Duodenal mucosa (tissue), 2 donors: ENCODE measurements at regions not wholly inside any gene's neighbourhood (a gene's known extent, or its start where the extent isn't known, plus 50 kb on each side); places are given as distances from the start of the nearest gene placed in this dataset.

ENCODE experiments used
- H3K27ac ChIP-seq: one replicate; pipeline ENCODE4 v1.7.0; 2013; ENCODE audit warnings: low read depth, low read length
- H3K27me3 ChIP-seq, 2 donors: one replicate each; pipeline ENCODE4 v1.7.0; 2013; ENCODE audit warnings: low read length in 2 of 2, control low read depth in 1 of 2; ENCODE audit not compliant: insufficient read depth in 2 of 2, control insufficient read depth in 1 of 2
- H3K36me3 ChIP-seq, 2 donors: one replicate each; pipeline ENCODE4 v1.7.0; 2013; ENCODE audit warnings: low read length in 2 of 2, control low read depth in 1 of 2; ENCODE audit not compliant: insufficient read depth in 2 of 2, control insufficient read depth in 1 of 2
- H3K4me1 ChIP-seq, 2 donors: one replicate each; pipeline ENCODE4 v1.7.0; 2013; ENCODE audit warnings: low read length in 2 of 2, control low read depth in 1 of 2; ENCODE audit not compliant: insufficient read depth in 2 of 2, control insufficient read depth in 1 of 2
- H3K4me3 ChIP-seq, 2 donors: one replicate each; pipeline ENCODE4 v1.7.0; 2013; ENCODE audit warnings: low read length in 2 of 2, low read depth in 1 of 2
- H3K9ac ChIP-seq, 2 donors: one replicate each; pipeline ENCODE4 v1.7.0; 2013; ENCODE audit warnings: low read length in 2 of 2, low read depth in 1 of 2
- H3K9me3 ChIP-seq, 2 donors: one replicate each; pipeline ENCODE4 v1.7.0; 2013; ENCODE audit warnings: low read length in 2 of 2, control low read depth in 1 of 2; ENCODE audit not compliant: control insufficient read depth in 1 of 2

DNA sequence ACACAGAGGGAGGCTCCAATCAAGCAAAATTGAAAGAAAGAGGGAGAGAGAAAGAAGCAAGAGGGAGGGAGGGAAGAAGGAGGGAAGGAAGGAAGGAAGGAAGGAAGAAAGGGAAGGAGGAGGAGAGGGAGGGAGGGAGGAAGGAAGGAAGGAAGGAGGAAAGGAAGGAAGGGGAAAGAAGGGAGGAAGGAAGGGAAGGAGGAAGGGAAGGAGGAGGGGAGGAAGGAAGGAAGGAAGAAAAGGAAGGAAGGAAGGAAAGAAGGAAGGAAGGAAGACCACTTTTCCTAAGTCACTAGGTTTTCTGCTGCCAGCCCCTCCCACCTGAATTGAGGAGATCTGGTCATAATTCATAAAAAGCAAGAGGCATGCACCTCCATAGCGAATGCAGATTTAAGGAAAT is 287.0 kb downstream of the SP3 start:
- H3K9me3 ChIP-seq: peaks cover 0 to 5% of the 10 kb centered on the region in 2 donors
- H3K9ac ChIP-seq: no peak overlapping the region
- H3K4me1 ChIP-seq: peaks cover 0 to 3% of the 10 kb centered on the region in 2 donors
- H3K27ac ChIP-seq: no peak overlapping the region
- H3K4me3 ChIP-seq: no peak overlapping the region
- H3K27me3 ChIP-seq: no peaks in the 10 kb centered on the region
- no peaks in the 10 kb centered on the region for H3K36me3 ChIP-seq

DNA sequence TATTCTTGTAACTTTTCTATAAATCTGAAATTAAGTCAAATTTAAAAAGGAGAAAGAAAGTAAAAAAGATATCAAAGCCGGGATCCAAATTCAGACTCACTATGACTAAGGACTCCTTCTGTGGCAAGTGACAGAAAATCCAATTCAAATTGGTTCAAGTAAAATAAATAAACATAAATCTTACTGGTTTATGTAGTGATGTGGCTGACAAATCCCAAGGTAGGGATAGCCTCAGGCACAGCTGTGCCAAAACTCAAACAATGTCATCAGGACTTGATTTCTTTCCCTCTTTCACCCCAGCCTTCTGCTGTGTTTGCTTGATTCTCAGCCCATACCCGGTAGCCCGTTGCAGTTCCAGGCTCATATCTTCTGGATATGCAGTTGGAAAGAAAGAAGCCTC is 284.6 kb downstream of the SP3 start:
- no peaks in the 10 kb centered on the region for H3K27me3 ChIP-seq
- no peaks in the 10 kb centered on the region for H3K36me3 ChIP-seq
- no peaks in the 10 kb centered on the region for H3K4me1 ChIP-seq
- H3K27ac ChIP-seq: no peak overlapping the region
- peaks cover 0 to 5% of the 10 kb centered on the region in 2 donors for H3K9me3 ChIP-seq
- H3K9ac ChIP-seq: no peak overlapping the region
- H3K4me3 ChIP-seq: no peak overlapping the region

DNA sequence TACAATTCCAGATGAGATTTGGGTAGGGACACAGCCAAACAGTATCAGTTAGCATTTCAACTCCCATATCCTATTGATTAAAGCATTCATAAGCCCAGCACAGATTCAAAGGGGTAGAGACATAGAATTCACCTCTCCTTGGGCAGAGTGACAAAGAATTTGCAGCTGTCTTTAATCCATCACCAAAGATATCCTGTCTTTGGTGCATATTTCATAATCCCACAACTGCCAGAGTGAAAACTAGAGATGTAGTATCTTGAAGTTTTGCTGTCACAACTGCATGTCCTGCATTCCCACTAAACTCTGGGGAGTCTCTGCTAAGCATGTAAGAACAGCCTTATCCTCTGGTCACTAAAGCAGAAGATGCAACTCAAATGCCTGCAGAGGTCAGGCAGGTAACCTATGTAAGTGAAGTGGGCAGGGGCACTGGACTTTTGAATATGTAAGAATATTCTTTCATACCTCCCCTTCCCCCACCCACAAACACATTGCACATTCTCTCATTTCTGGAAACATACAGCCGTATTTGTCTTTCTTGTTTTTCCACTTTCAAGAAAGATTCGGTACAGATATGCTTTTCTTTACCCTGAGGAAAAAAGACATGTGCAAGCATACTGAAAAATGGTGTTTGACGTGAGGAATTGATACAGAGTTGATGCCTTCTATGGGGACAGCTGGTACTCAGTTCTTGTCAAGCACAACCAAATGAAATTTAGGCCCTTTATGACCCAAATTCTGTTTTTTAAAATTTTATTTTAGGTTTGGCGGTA is 283.1 kb downstream of the SP3 start:
- Histone ChIP-seq H3K4me1 (no peaks in the 10 kb centered on the region), H3K4me3 (no peak overlapping the region), H3K27me3 (no peaks in the 10 kb centered on the region), H3K9ac (no peak overlapping the region), H3K36me3 (no peaks in the 10 kb centered on the region), H3K27ac (no peak overlapping the region), H3K9me3 (peaks cover 0 to 5% of the 10 kb centered on the region in 2 donors)

DNA sequence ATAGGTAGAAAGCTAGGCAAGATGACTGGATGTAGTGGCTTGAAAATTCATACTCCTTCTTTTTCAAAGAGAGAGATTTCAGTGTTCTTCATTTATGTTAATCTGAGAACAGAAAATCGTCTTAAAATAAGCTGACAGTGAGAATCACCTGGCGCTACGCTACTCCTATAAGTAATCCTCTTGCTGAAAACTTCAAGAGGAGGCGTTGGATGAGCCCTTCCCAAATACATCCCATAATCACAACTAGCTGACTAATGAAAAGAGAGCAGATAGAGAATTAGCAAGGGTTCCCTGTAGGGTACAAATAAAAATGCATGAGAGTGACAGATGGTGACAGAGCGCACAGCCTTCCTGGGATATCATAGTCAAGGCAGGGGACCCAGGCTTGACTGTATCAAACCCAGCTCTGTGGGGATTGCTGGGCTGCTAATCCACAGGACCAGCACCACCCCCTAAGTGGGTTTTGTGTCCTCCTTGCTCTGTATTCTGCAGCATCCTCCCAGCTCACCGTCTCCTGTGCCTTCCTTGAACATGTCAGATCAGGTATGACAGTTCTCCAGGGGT is 280.2 kb downstream of the SP3 start:
- no peak overlapping the region for H3K4me3 ChIP-seq
- H3K27ac ChIP-seq: no peak overlapping the region
- H3K27me3 ChIP-seq: no peaks in the 10 kb centered on the region
- no peak overlapping the region for H3K9ac ChIP-seq
- no peaks in the 10 kb centered on the region for H3K4me1 ChIP-seq
- H3K9me3 ChIP-seq: peaks cover 0 to 5% of the 10 kb centered on the region in 2 donors
- no peaks in the 10 kb centered on the region for H3K36me3 ChIP-seq

DNA sequence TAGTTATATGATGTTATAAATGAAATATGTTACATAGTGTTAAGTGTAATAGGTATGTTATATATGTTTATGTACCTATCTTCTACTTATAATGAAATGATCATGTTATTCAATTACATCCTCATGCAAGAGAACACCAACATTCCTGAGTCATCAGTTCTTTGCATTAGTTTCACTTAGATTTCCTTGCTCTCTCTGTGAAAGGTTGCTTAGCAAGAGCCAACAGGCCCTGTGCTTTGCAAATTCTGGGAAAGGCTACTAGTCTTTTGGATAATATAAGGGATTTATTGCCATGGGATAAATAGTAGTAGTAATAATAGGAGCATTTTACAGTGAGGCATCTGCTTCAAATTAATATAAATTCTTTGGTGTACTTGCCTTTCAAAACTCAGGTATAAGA is 274.8 kb downstream of the SP3 start:
- Histone ChIP-seq H3K9me3 (no peaks in the 10 kb centered on the region), H3K27ac (no peak overlapping the region), H3K36me3 (no peaks in the 10 kb centered on the region), H3K27me3 (no peaks in the 10 kb centered on the region), H3K9ac (no peak overlapping the region), H3K4me3 (no peak overlapping the region), H3K4me1 (no peaks in the 10 kb centered on the region)

DNA sequence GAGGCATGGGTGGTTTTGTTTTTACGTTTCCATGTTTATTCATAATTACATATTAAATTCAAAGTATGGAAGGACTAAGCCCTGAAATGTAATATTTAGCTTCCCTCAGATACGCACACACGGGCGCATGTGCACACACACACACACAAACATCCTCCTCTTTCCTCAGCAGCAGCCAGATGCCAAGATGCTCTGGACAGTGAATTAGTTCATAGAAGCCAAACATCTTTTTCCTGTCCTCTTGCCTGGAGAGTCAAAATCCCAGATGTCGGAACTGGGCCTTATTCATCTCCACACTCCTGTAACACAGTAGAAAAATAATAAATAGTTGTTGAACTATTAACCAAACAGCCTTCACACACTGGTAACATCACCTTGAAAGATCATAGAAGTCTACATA is 273.1 kb downstream of the SP3 start:
- Histone ChIP-seq H3K9ac (no peak overlapping the region), H3K9me3 (no peaks in the 10 kb centered on the region), H3K4me3 (no peak overlapping the region), H3K36me3 (no peaks in the 10 kb centered on the region), H3K4me1 (no peaks in the 10 kb centered on the region), H3K27me3 (no peaks in the 10 kb centered on the region), H3K27ac (no peak overlapping the region)

DNA sequence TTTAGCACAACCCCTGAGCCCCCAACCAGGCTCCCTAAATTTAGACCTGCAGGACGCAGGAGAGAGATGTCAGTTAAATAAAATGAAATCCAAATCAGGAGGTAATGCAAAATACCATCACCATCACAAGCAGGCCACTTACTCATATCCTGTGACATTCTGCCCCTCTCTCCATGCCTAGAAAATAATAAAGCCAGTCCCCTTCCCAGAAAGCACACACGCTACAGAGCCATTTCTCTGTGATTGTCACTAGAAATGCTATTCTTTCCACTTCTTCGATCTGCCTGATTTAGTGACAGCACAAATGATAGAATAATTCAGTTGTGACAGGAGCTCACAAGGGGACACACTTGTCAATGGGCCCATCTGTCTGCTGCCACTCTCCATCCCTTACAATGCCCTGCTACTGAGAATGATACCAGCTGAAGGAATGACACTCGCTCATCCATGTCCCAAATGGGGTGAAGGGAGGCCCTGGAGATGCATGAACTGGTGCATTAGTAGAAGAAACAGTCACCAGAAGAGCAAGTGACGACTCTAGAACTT is 272.1 kb downstream of the SP3 start:
- no peak overlapping the region for H3K4me3 ChIP-seq
- no peak overlapping the region for H3K9ac ChIP-seq
- no peaks in the 10 kb centered on the region for H3K36me3 ChIP-seq
- H3K4me1 ChIP-seq: no peaks in the 10 kb centered on the region
- no peaks in the 10 kb centered on the region for H3K27me3 ChIP-seq
- no peak overlapping the region for H3K27ac ChIP-seq
- peaks cover 0 to 6% of the 10 kb centered on the region in 2 donors for H3K9me3 ChIP-seq

DNA sequence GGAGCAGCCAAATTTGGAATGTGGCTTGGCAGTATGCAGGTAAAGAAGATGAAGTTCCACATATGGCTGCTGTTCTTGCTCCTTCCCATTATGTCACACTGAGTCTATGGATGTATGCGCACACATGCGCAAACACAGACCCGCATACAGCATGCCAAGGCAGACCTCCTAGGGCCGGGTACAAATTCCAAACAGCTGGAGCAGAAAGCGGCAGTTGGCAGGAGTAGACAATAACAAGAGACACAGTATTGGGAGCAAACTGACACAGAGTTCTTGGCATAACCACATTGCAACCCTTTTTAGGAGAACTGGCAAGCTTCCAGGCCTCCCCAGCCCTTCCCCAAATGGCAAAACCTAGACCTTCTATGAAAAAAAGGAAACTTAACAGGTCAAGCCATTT is 268.9 kb downstream of the SP3 start:
- Histone ChIP-seq H3K27ac (no peak overlapping the region), H3K36me3 (no peaks in the 10 kb centered on the region), H3K9me3 (peaks cover 0 to 7% of the 10 kb centered on the region in 2 donors), H3K4me1 (no peaks in the 10 kb centered on the region), H3K4me3 (no peak overlapping the region), H3K9ac (no peak overlapping the region), H3K27me3 (no peaks in the 10 kb centered on the region)

DNA sequence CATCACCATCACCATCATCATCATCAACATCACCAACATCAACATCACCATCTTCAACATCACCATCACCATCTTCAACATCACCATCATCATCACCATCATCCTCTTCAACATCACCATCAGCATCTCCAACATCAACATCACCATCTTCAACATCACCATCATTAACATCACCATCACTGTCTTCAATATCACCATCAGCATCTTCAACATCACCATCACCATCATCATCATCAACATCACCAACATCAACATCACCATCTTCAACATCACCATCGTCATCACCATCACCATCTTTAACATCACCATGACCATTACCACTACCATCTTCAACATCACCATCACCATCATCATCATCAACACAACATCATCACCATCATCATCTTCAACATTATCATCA is 267.2 kb downstream of the SP3 start:
- Histone ChIP-seq H3K4me3 (no peak overlapping the region), H3K27me3 (no peaks in the 10 kb centered on the region), H3K4me1 (no peaks in the 10 kb centered on the region), H3K27ac (no peak overlapping the region), H3K9ac (no peak overlapping the region), H3K36me3 (no peaks in the 10 kb centered on the region), H3K9me3 (peaks cover 0 to 7% of the 10 kb centered on the region in 2 donors)

DNA sequence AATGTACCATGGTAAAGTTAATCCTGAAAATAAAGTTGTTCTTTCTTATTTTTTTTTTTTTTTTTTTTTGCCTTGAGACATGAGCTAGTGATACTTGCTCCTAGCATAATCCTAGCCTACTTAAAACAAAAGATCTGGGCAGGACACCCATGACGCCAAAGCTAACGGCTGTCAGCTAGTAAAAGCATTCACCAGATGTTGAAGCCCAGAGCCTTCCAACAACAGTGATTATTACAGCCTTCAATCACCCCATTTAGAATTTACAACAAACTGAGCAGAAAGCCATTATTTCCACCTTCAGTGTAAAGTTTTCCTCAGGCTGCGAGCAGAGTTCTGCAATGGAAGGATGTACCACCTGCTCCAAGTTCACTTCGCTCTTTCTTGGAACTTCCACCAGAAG is 259.5 kb downstream of the SP3 start:
- no peaks in the 10 kb centered on the region for H3K36me3 ChIP-seq
- H3K9me3 ChIP-seq: no peaks in the 10 kb centered on the region
- no peak overlapping the region for H3K9ac ChIP-seq
- H3K27me3 ChIP-seq: no peaks in the 10 kb centered on the region
- H3K4me3 ChIP-seq: no peak overlapping the region
- peaks cover 0 to 8% of the 10 kb centered on the region in 2 donors for H3K4me1 ChIP-seq
- H3K27ac ChIP-seq: no peak overlapping the region
